DOHH2 (cell line): ENCODE measurements at regions not wholly inside any gene's neighbourhood (a gene's known extent, or its start where the extent isn't known, plus 50 kb on each side); places are given as distances from the start of the nearest gene placed in this dataset.

Experiments used
- H3F3A ChIP-seq: fragments of 200-600 bp; sonication (generic), shearing (Covaris generic); 2 replicates; pipeline ENCODE4 v1.6.0; 2016; ENCODE audit warnings: antibody characterized with exemption, mild to moderate bottlenecking; ENCODE audit not compliant: control insufficient read depth, insufficient read depth
- H3K27ac ChIP-seq: fragments of 200-600 bp; sonication (generic); 2 replicates; pipeline ENCODE4 v1.5.1; 2014; ENCODE audit warnings: low read depth, mild to moderate bottlenecking, low read length, moderate library complexity
- H3K27me3 ChIP-seq: fragments of 200-600 bp; sonication (generic); 2 replicates; pipeline ENCODE4 v1.6.1; 2014; ENCODE audit warnings: mild to moderate bottlenecking, low read length, mixed read lengths; ENCODE audit not compliant: control insufficient read depth
- H3K36me3 ChIP-seq: fragments of 200-600 bp; sonication (generic); 2 replicates; pipeline ENCODE4 v1.6.1; 2014; ENCODE audit warnings: mild to moderate bottlenecking, low read length, moderate library complexity, mixed read lengths; ENCODE audit not compliant: control insufficient read depth
- H3K4me1 ChIP-seq: fragments of 200-600 bp; sonication (generic); 2 replicates; pipeline ENCODE4 v1.6.1; 2014; ENCODE audit warnings: mild to moderate bottlenecking, low read length, mixed read lengths; ENCODE audit not compliant: control insufficient read depth
- H3K4me2 ChIP-seq: fragments of 200-600 bp; sonication (generic); 2 replicates; pipeline ENCODE4 v1.6.0; 2014; ENCODE audit warnings: mild to moderate bottlenecking, low read length, moderate library complexity
- H3K4me3 ChIP-seq: fragments of 200-600 bp; sonication (generic); 2 replicates; pipeline ENCODE4 v1.5.1; 2014; ENCODE audit warnings: mild to moderate bottlenecking, low read length, mixed read lengths
- H3K79me2 ChIP-seq: fragments of 200-600 bp; sonication (generic); 2 replicates; pipeline ENCODE4 v1.6.1; 2014; ENCODE audit warnings: mild to moderate bottlenecking, low read length, mixed read lengths; ENCODE audit not compliant: control insufficient read depth
- H3K9me2 ChIP-seq: fragments of 200-600 bp; sonication (generic); replicated peaks from 2 replicates; pipeline ENCODE4 v1.6.1; 2014; ENCODE audit warnings: mild to moderate bottlenecking, low read length, mixed read lengths; ENCODE audit not compliant: control insufficient read depth
- H3K9me3 ChIP-seq: fragments of 200-600 bp; sonication (generic); 2 replicates; pipeline ENCODE4 v1.6.1; 2014; ENCODE audit warnings: antibody characterized with exemption, low read length, mixed read lengths; ENCODE audit not compliant: control insufficient read depth, insufficient read depth
- H4K20me1 ChIP-seq: fragments of 200-600 bp; sonication (generic); 2 replicates; pipeline ENCODE4 v1.6.0; 2014; ENCODE audit warnings: low read depth, mild to moderate bottlenecking, antibody characterized with exemption, low read length, moderate library complexity; ENCODE audit not compliant: control insufficient read depth, insufficient read depth
- CTCF ChIP-seq: fragments of 200-600 bp; sonication (generic); IDR thresholded peaks from one replicate; pipeline ENCODE4 v1.5.1; 2014; ENCODE audit warnings: antibody characterized with exemption, mild to moderate bottlenecking, low read depth, low read length; ENCODE audit not compliant: poor library complexity, severe bottlenecking
- EZH2phosphoT487 ChIP-seq: fragments of 200-600 bp; sonication (generic); IDR thresholded peaks from 2 replicates; pipeline ENCODE4 v1.6.1; 2017; ENCODE audit warnings: borderline replicate concordance, mild to moderate bottlenecking, antibody characterized with exemption, low read length, moderate library complexity, mixed read lengths

- H3K27ac ChIP-seq: no peak overlapping the region
- no peaks in the 10 kb centered on the region; the same call in 1 of the 2 replicates for H3K27me3 ChIP-seq
- no peaks in the 10 kb centered on the region for H4K20me1 ChIP-seq
- H3K4me1 ChIP-seq: no peaks in the 10 kb centered on the region
- H3K9me3 ChIP-seq: no peaks in the 10 kb centered on the region
- H3K4me3 ChIP-seq: no peak overlapping the region
- no peaks in the 10 kb centered on the region for H3K9me2 ChIP-seq
- no peaks in the 10 kb centered on the region for H3K36me3 ChIP-seq
- no peaks in the 10 kb centered on the region for H3F3A ChIP-seq
- no peaks in the 10 kb centered on the region for H3K79me2 ChIP-seq
- no peak overlapping the region for H3K4me2 ChIP-seq
- TF ChIP-seq CTCF (no peak), EZH2phosphoT487 (no peak)
Measured at GRCh38 chr15:81765816-81766215, 280.0 kb downstream of the MEX3B start.

DNA sequence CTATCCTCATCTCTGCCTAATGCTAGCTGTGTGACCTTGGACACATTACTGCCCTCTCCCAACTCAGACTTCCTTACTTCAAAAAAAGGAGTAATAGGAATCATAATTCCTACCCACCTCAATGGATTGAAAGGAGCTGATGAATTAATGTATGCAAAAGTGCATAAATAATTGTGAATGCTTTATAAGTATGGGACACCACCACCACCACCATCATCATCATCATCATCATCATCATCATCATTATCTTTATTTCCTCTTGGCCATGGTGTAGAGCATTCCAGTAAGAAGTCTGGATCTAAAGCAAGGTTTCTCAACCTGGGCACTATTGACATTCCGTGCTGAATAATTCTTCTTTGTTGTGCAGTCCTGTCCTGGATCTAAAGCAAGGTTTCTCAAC lies 282.5 kb downstream of the MEX3B start:
- no peaks in the 10 kb centered on the region; the same call in 1 of the 2 replicates for H3K27me3 ChIP-seq
- H3K4me3 ChIP-seq: no peak overlapping the region
- TF ChIP-seq EZH2phosphoT487 (no peak), CTCF (no peak)
- H3K79me2 ChIP-seq: no peaks in the 10 kb centered on the region
- H3K9me3 ChIP-seq: no peaks in the 10 kb centered on the region
- H3K27ac ChIP-seq: no peak overlapping the region
- H3K4me2 ChIP-seq: no peak overlapping the region
- H3K4me1 ChIP-seq: no peaks in the 10 kb centered on the region
- no peaks in the 10 kb centered on the region for H3K9me2 ChIP-seq
- no peaks in the 10 kb centered on the region for H3K36me3 ChIP-seq
- H4K20me1 ChIP-seq: no peaks in the 10 kb centered on the region
- no peaks in the 10 kb centered on the region for H3F3A ChIP-seq

GRCh38 chr15:81760686-81761085 lies 285.1 kb downstream of the MEX3B start:
- H3K27me3 ChIP-seq: no peaks in the 10 kb centered on the region; the same call in 1 of the 2 replicates
- H3K36me3 ChIP-seq: no peaks in the 10 kb centered on the region
- H3K79me2 ChIP-seq: no peaks in the 10 kb centered on the region
- H3K9me2 ChIP-seq: no peaks in the 10 kb centered on the region
- no peak overlapping the region for H3K27ac ChIP-seq
- no peak overlapping the region for H3K4me2 ChIP-seq
- H4K20me1 ChIP-seq: no peaks in the 10 kb centered on the region
- TF ChIP-seq CTCF: no peak
- no peak for TF ChIP-seq EZH2phosphoT487
- H3K9me3 ChIP-seq: no peaks in the 10 kb centered on the region
- no peaks in the 10 kb centered on the region for H3K4me1 ChIP-seq
- H3K4me3 ChIP-seq: no peak overlapping the region
- no peaks in the 10 kb centered on the region for H3F3A ChIP-seq

DNA sequence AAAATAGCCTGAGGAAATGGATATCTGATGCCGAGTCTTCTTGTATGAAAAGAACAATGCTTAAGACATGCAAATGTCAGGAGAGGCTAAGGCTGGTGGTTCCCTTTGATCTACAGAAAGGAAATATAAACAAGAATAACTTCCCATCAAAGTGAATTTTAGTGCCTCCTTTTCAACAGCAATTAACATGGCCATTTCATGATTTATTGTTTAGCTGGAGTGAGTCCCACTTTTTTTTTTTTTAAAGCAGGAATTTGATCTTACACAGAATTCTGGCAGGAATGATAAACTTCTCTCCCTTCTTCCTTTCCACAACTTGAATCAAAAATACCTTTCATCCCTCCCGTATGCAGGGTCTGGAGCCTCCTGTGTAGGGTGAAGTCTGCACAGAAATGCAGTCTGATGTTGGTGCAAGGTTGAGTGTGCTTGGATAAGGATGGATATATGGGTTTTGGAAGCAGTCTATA lies 287.0 kb downstream of the MEX3B start:
- no peaks in the 10 kb centered on the region for H4K20me1 ChIP-seq
- H3K27me3 ChIP-seq: no peaks in the 10 kb centered on the region; the same call in 1 of the 2 replicates
- H3K27ac ChIP-seq: no peak overlapping the region
- no peaks in the 10 kb centered on the region for H3K79me2 ChIP-seq
- H3K4me1 ChIP-seq: no peaks in the 10 kb centered on the region
- no peaks in the 10 kb centered on the region for H3F3A ChIP-seq
- no peaks in the 10 kb centered on the region for H3K9me3 ChIP-seq
- H3K4me2 ChIP-seq: no peak overlapping the region
- no peak overlapping the region for H3K4me3 ChIP-seq
- TF ChIP-seq CTCF: no peak
- no peak for TF ChIP-seq EZH2phosphoT487
- no peaks in the 10 kb centered on the region for H3K36me3 ChIP-seq
- no peaks in the 10 kb centered on the region for H3K9me2 ChIP-seq
